Activated CD8-positive, alpha-beta T cell treated with anti-CD3 and anti-CD28 coated beads for 36 hours (primary cell): ENCODE measurements at regions not wholly inside any gene's neighbourhood (a gene's known extent, or its start where the extent isn't known, plus 50 kb on each side); places are given as distances from the start of the nearest gene placed in this dataset.

Source experiments
- ATAC-seq: fragments of 200-7000 bp; cut with Tn5 transposase; one replicate; pipeline ENCODE4 v1.10.0; 2021; ENCODE audit warnings: mild to moderate bottlenecking, moderate library complexity
- CTCF ChIA-PET: fragments of 350-600 bp; sonication (Branson Sonifier 250); formaldehyde crosslinking; loops from one replicate; lab custom pipeline; 2021; ENCODE audit warnings: antibody characterized with exemption; lab: Charles Lee
- POLR2A ChIA-PET: fragments of 350-600 bp; sonication (Branson Sonifier 250); formaldehyde crosslinking; loops from one replicate; lab custom pipeline; 2021; ENCODE audit warnings: antibody characterized with exemption; lab: Charles Lee
- DNase-seq: peaks from one replicate; pipeline ENCODE4 v3.0.0-alpha.2; 2020
- H3K27ac Mint-ChIP-seq: one replicate; pipeline ENCODE4 v1.8.0; 2021; ENCODE audit warnings: mild to moderate bottlenecking, mixed read lengths
- H3K27me3 Mint-ChIP-seq: one replicate; pipeline ENCODE4 v1.8.0; 2021; ENCODE audit warnings: mixed read lengths
- H3K36me3 Mint-ChIP-seq: one replicate; pipeline ENCODE4 v1.8.0; 2021; ENCODE audit warnings: low read depth, mixed read lengths
- H3K4me1 Mint-ChIP-seq: one replicate; pipeline ENCODE4 v1.8.0; 2021; ENCODE audit warnings: low read depth, mixed read lengths
- H3K4me3 Mint-ChIP-seq: one replicate; pipeline ENCODE4 v1.8.0; 2021; ENCODE audit warnings: mild to moderate bottlenecking, moderate library complexity, mixed read lengths
- H3K9me3 Mint-ChIP-seq: one replicate; pipeline ENCODE4 v1.8.0; 2021; ENCODE audit warnings: mixed read lengths
- CTCF ChIP-seq: fragments of 200-600 bp; IDR thresholded peaks from one replicate; pipeline ENCODE4 v1.8.0; 2022; ENCODE audit warnings: antibody characterized with exemption, mild to moderate bottlenecking
- intact Hi-C: fragments of 100-400 bp; cut with micrococcal nuclease; formaldehyde crosslinking; loops from one replicate; pipeline ENCODE4 v1.10.0; 2022

- Mint-ChIP-seq H3K27me3 (no peaks in the 10 kb centered on the region), H3K27ac (no peak overlapping the region), H3K9me3 (peaks cover 6% of the 10 kb centered on the region), H3K4me1 (no peaks in the 10 kb centered on the region), H3K4me3 (no peak overlapping the region), H3K36me3 (no peaks in the 10 kb centered on the region)
- intact Hi-C loops, result no loop called here
- DNase-seq (no peak), ATAC-seq (no peak)
- POLR2A ChIA-PET, result no interaction called here
- CTCF ChIA-PET, result no interaction called here
- no peak for TF ChIP-seq CTCF
These were observed 1935.1 kb upstream of the FLRT2 start for GRCh38 chr14:83594874-83595273.

GRCh38 chr14:83607682-83608081 is 1922.3 kb upstream of the FLRT2 start:
- no peaks in the 10 kb centered on the region for H3K27me3 Mint-ChIP-seq
- H3K9me3 Mint-ChIP-seq, result peaks cover 24% of the 10 kb centered on the region
- POLR2A ChIA-PET, result no interaction called here
- no peak for TF ChIP-seq CTCF
- H3K4me3 Mint-ChIP-seq, result no peak overlapping the region
- intact Hi-C loops, result no loop called here
- no peak overlapping the region for H3K27ac Mint-ChIP-seq
- CTCF ChIA-PET, result no interaction called here
- DNase-seq, result no peak
- H3K4me1 Mint-ChIP-seq, result no peaks in the 10 kb centered on the region
- no peak for ATAC-seq
- H3K36me3 Mint-ChIP-seq, result no peaks in the 10 kb centered on the region

GRCh38 chr14:83611491-83611890 is 1918.5 kb upstream of the FLRT2 start:
- Mint-ChIP-seq H3K27me3 (no peaks in the 10 kb centered on the region), H3K9me3 (peaks cover 8% of the 10 kb centered on the region), H3K4me1 (no peaks in the 10 kb centered on the region), H3K27ac (no peak overlapping the region), H3K4me3 (no peak overlapping the region), H3K36me3 (no peaks in the 10 kb centered on the region)
- ChIA-PET CTCF (no interaction called here), POLR2A (no interaction called here)
- ATAC-seq, result no peak
- intact Hi-C loops, result no loop called here
- TF ChIP-seq CTCF, result no peak
- no peak for DNase-seq

- ChIA-PET POLR2A (no interaction called here), CTCF (no interaction called here)
- Mint-ChIP-seq H3K4me1 (no peaks in the 10 kb centered on the region), H3K36me3 (no peaks in the 10 kb centered on the region), H3K4me3 (no peak overlapping the region), H3K27me3 (no peaks in the 10 kb centered on the region), H3K27ac (no peak overlapping the region), H3K9me3 (peaks cover 6% of the 10 kb centered on the region)
- ATAC-seq (no peak), DNase-seq (no peak)
- intact Hi-C loops, result no loop called here
- TF ChIP-seq CTCF, result no peak
These were observed 1918.0 kb upstream of the FLRT2 start for GRCh38 chr14:83611906-83612390.

GRCh38 chr14:83614956-83615355 is 1915.0 kb upstream of the FLRT2 start:
- TF ChIP-seq CTCF, result no peak
- Mint-ChIP-seq H3K9me3 (peaks cover 7% of the 10 kb centered on the region), H3K27me3 (no peaks in the 10 kb centered on the region), H3K4me3 (no peak overlapping the region), H3K27ac (no peak overlapping the region), H3K36me3 (no peaks in the 10 kb centered on the region), H3K4me1 (no peaks in the 10 kb centered on the region)
- DNase-seq (no peak), ATAC-seq (no peak)
- intact Hi-C loops, result no loop called here
- ChIA-PET CTCF (no interaction called here), POLR2A (no interaction called here)
